Bronchial epithelial cell (primary cell): ENCODE measurements at regions not wholly inside any gene's neighbourhood (a gene's known extent, or its start where the extent isn't known, plus 50 kb on each side); places are given as distances from the start of the nearest gene placed in this dataset.
A peak's percentile ranks its signal among the peaks of the same experiment; 100 is the strongest.

Source experiments
- DNase-seq: peaks from one replicate; pipeline ENCODE4 v3.0.0-alpha.2; 2010; ENCODE audit warnings: low read depth
- FAIRE-seq: peaks from 2 replicates; lab custom pipeline; 2011; peaks lifted over from hg19 to GRCh38; lab: Jason Lieb, UNC
- H3K27me3 ChIP-seq: 2 replicates; pipeline ENCODE4 v1.5.1; 2011; ENCODE audit warnings: low read length; ENCODE audit not compliant: control insufficient read depth, insufficient read depth
- H3K36me3 ChIP-seq: 2 replicates; pipeline ENCODE4 v1.5.1; 2011; ENCODE audit warnings: low read length; ENCODE audit not compliant: control insufficient read depth, insufficient read depth
- H3K4me3 ChIP-seq: 2 replicates; pipeline ENCODE4 v1.5.1; 2011; ENCODE audit warnings: mild to moderate bottlenecking, low read depth, low read length, control low read depth
- TF ChIP-seq, protein P1 (sequence below): IDR thresholded peaks from 2 replicates; pipeline ENCODE4 v1.5.1; 2011; ENCODE audit warnings: mild to moderate bottlenecking, moderate library complexity, low read length, control low read depth, inconsistent platforms; ENCODE audit not compliant: insufficient read depth, severe bottlenecking

DNA sequence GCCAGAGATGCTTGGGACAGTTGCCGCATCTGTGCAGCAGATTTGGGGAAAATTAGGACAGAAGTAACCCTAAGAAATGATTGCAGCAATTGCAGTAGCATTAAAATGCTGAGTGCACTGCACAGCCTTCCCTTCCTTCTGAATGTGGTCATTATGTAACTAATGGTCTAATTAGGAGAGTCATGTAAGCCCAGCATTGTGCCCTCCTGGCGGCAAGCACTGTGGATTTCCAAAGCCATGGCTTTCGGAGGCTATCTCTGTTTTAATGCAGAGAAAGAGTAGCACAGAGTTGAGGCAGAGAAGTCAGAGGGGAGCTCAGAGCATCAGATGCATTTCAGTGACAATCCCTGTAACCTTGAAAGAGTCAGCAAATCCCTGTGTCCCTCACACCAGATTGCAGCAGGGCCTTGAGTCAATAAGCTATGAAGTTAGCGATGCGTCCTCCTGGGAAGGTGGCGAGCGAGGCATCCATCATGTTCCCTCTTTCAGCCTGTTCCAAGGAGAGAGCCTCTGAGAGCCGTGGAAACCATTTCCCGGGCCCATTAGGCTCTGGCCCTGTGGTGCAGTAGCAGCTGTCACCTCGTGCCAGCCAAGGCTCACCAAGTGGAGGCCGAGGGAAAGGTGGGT lies 307.2 kb downstream of the FBXO15 start:
- DNase-seq, result no peak
- TF ChIP-seq, protein P1, sequence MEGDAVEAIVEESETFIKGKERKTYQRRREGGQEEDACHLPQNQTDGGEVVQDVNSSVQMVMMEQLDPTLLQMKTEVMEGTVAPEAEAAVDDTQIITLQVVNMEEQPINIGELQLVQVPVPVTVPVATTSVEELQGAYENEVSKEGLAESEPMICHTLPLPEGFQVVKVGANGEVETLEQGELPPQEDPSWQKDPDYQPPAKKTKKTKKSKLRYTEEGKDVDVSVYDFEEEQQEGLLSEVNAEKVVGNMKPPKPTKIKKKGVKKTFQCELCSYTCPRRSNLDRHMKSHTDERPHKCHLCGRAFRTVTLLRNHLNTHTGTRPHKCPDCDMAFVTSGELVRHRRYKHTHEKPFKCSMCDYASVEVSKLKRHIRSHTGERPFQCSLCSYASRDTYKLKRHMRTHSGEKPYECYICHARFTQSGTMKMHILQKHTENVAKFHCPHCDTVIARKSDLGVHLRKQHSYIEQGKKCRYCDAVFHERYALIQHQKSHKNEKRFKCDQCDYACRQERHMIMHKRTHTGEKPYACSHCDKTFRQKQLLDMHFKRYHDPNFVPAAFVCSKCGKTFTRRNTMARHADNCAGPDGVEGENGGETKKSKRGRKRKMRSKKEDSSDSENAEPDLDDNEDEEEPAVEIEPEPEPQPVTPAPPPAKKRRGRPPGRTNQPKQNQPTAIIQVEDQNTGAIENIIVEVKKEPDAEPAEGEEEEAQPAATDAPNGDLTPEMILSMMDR, result no peak
- FAIRE-seq, result no peak
- H3K27me3 ChIP-seq, result no peaks in the 10 kb centered on the region
- H3K36me3 ChIP-seq, result no peaks in the 10 kb centered on the region
- H3K4me3 ChIP-seq, result no peak overlapping the region

DNA sequence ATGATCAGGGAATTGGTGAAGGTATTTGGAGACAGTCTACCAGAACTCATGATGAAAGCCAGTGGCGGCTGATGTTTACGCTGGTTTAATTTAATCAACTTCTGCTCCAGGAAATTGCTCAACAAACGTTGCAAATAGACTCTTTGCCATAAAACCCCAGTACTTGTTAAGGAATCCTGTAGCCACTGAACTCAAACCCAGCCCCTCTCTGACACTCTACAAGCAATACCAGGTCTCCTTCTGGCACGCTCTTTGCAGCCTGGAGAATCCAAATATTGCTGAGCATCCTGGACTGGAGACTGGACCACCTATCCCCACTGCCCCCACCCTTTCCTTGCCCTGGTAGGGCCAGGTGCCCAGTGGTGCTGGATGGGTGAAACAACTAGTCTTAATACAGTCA lies 308.2 kb downstream of the FBXO15 start:
- Histone ChIP-seq H3K27me3 (no peaks in the 10 kb centered on the region), H3K4me3 (no peak overlapping the region), H3K36me3 (no peaks in the 10 kb centered on the region)
- TF ChIP-seq, protein P1, result no peak
- DNase-seq (no peak), FAIRE-seq (no peak)

DNA sequence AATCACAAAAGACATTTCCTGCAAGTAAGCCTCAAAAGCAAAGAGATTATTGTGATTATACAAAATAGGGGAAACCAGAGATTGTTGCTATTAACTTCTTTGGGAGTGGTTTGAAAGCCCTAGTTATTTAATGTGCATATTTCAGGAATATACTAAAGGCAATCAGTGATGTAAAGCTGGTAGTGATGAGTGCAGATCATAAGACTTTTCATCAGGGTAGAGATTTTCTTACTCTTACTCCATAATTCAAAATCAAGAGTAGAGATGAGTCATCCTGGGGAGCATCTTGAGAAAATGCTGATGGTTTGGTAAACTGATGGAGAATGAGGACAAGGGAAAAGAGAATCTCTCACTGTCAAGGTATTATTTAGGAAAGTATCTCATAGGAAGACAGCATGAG lies 309.5 kb downstream of the FBXO15 start:
- TF ChIP-seq, protein P1, result no peak
- FAIRE-seq (no peak), DNase-seq (no peak)
- Histone ChIP-seq H3K27me3 (no peaks in the 10 kb centered on the region), H3K36me3 (no peaks in the 10 kb centered on the region), H3K4me3 (no peak overlapping the region)

DNA sequence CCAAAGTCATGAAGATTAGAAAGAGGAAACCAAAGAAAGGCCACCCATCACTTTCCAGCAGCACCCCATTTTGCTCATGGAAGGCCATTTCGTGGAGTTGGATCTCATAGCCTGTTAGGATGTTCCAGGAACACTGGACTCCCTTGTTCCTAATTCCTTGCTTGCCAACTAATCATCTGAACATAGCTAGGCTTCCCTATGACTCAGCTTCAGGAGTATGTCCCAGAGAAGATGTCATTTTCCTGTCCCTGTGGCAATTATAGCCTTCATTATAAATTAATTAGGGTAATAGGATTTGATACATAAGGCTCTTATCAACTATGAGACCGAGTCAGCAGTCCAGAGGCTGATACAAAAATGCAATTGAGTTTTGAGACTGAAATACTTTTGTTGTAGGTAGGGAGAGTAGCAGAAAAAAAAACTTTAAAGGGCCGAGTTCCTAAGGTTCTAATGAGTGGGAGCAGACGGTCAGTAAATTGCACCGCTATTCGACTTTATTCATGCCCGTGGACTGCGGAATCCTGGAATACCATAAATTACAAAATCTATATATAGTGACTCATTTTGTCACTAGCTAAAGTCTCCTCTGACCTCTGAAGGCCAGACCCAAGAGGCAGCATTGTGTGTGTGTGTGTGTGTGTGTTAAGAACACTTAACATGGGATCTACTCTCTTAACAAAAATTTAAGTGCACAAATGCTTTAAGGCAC lies 311.8 kb downstream of the FBXO15 start:
- Histone ChIP-seq H3K27me3 (no peaks in the 10 kb centered on the region), H3K36me3 (no peaks in the 10 kb centered on the region), H3K4me3 (no peak overlapping the region)
- TF ChIP-seq, protein P1, result no peak
- DNase-seq (peak; percentile 7), FAIRE-seq (no peak)

DNA sequence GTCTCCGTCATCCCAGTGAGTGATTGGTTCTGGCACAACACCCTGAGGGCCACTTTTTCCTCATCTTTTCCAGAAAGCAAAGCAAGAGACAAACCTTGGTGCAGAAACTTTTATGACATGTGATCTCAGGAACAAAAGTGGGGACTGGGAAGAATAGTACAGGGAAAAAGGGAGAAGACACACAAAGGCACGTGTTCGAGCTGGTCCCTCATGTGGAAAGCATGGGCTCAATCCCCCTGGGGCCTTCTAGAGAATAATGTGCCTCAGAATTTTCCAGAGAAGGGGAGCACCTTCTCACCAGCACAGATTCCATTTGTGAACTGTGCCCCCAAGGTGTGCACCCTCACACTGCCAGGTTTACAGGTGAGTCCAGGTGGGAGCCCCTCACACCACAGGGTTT lies 312.6 kb downstream of the FBXO15 start:
- TF ChIP-seq, protein P1, result no peak
- FAIRE-seq, result peak; percentile 28
- no peak for DNase-seq
- no peak overlapping the region for H3K4me3 ChIP-seq
- H3K36me3 ChIP-seq, result no peaks in the 10 kb centered on the region
- H3K27me3 ChIP-seq, result no peaks in the 10 kb centered on the region
